ENCODE measurements at regions not wholly inside any gene's neighbourhood (a gene's known extent, or its start where the extent isn't known, plus 50 kb on each side); places are given as distances from the start of the nearest gene placed in this dataset.

GRCh38 chr20:63086421-63087235 lies 79.9 kb upstream of the BHLHE23 start:
- DNase-seq (ENCODE audit: low read depth) = no peak

- DNase-seq (ENCODE audit: low read depth) = no peak
Measured at GRCh38 chr20:63085151-63085861, 78.5 kb upstream of the BHLHE23 start.

GRCh38 chr20:63084563-63084927 lies 77.8 kb upstream of the BHLHE23 start:
- no peak for DNase-seq (ENCODE audit: low read depth)

- no peak for DNase-seq (ENCODE audit: low read depth)
Measured at GRCh38 chr20:63083831-63084562, 77.2 kb upstream of the BHLHE23 start.

- DNase-seq (ENCODE audit: low read depth) = no peak
Measured at GRCh38 chr20:63082939-63083735, 76.4 kb upstream of the BHLHE23 start.

GRCh38 chr20:63082308-63082938 lies 75.7 kb upstream of the BHLHE23 start:
- DNase-seq (ENCODE audit: low read depth) = no peak

- no peak for DNase-seq (ENCODE audit: low read depth)
Measured at GRCh38 chr20:63081831-63082230, 75.1 kb upstream of the BHLHE23 start.

- DNase-seq (ENCODE audit: low read depth) = no peak
Measured at GRCh38 chr20:63081351-63081750, 74.6 kb upstream of the BHLHE23 start.

- no peak for DNase-seq (ENCODE audit: low read depth)
Measured at GRCh38 chr20:63080811-63081210, 74.0 kb upstream of the BHLHE23 start.

- DNase-seq (ENCODE audit: low read depth) = no peak
Measured at GRCh38 chr20:63080411-63080810, 73.6 kb upstream of the BHLHE23 start.

- no peak for DNase-seq (ENCODE audit: low read depth)
Measured at GRCh38 chr20:63079971-63080370, 73.2 kb upstream of the BHLHE23 start.

GRCh38 chr20:63077705-63078104 lies 70.9 kb upstream of the BHLHE23 start:
- DNase-seq (ENCODE audit: low read depth) = no peak

GRCh38 chr20:63076421-63076820 lies 69.7 kb upstream of the BHLHE23 start:
- no peak for DNase-seq (ENCODE audit: low read depth)

- no peak for DNase-seq (ENCODE audit: low read depth)
Measured at GRCh38 chr20:63074631-63075030, 67.9 kb upstream of the BHLHE23 start.

GRCh38 chr20:63074182-63074581 lies 67.4 kb upstream of the BHLHE23 start:
- no peak for DNase-seq (ENCODE audit: low read depth)

GRCh38 chr20:63073738-63074065 lies 66.9 kb upstream of the BHLHE23 start:
- DNase-seq (ENCODE audit: low read depth) = no peak

- no peak for DNase-seq (ENCODE audit: low read depth)
Measured at GRCh38 chr20:63072991-63073737, 66.4 kb upstream of the BHLHE23 start.

- no peak for DNase-seq (ENCODE audit: low read depth)
Measured at GRCh38 chr20:63072231-63072791, 65.5 kb upstream of the BHLHE23 start.

GRCh38 chr20:63071541-63072181 lies 64.9 kb upstream of the BHLHE23 start:
- no peak for DNase-seq (ENCODE audit: low read depth)
